HG03520 (cell line): ENCODE measurements at regions not wholly inside any gene's neighbourhood (a gene's known extent, or its start where the extent isn't known, plus 50 kb on each side); places are given as distances from the start of the nearest gene placed in this dataset.

Source experiments
- ATAC-seq: cut with Tn5 transposase; IDR thresholded peaks from one replicate; pipeline ENCODE4 v1.9.1; 2021; ENCODE audit warnings: mild to moderate bottlenecking, moderate library complexity; ENCODE audit not compliant: unreplicated experiment

DNA sequence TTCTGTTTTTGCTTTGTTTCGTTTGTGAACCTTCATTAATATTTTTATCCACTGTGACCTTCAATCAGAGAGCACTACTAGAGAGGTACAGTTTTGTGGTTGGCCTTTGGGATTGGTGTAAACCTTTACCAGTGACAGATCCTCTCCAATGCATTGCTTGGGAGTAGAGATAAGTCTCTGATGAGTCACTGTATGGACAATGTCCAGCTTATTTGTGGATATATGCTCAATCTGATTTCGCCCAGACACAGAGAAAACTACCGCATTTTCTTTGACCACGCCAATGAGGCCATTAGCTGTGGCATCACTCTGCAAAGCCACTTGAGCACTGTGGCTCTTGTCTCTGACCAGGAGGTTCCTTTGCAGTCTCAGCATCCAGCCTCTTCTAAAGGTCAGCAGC lies 964.7 kb downstream of the TUSC7 start:
- no peak for ATAC-seq

DNA sequence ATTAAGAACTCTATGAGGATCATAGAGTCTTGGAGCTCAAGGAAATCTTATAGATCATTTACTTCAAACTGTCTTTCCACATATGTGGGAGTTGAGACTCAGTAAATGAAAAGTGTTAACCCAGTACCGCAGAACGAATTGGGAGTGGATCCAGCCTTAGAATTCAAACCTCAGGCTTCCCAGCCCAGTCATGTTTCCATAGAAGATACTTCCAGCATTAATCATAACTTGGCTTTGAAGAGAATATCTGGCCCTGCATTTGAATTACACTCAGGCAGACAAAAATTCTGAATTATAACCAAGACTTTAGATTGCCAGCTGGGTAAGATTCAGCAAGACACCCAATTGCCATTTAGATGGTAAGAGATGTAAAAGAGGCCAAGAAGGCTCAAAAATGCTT lies 972.0 kb downstream of the TUSC7 start:
- ATAC-seq, result no peak

GRCh38 chr3:117687096-117687495 lies 977.5 kb downstream of the TUSC7 start:
- no peak for ATAC-seq

DNA sequence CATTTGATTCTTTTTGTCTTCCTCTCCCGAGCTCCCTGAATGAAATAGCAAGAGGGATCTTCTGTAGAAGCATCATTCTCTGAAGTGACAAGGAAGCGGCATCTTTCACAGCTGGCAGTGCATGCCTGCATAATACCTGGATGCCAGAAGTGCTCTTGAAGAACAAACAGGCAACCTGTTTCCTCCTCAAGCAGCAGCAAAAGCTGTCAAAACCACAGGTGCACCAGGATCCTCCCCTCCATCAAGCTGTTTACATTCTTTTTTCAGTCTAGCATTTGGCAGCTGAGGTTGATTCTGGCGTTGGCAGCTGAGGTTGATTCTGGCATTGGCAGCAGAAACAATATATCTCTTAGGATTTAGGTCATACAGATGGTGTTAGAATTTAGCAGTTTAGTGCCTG lies 979.0 kb downstream of the TUSC7 start:
- ATAC-seq, result no peak

DNA sequence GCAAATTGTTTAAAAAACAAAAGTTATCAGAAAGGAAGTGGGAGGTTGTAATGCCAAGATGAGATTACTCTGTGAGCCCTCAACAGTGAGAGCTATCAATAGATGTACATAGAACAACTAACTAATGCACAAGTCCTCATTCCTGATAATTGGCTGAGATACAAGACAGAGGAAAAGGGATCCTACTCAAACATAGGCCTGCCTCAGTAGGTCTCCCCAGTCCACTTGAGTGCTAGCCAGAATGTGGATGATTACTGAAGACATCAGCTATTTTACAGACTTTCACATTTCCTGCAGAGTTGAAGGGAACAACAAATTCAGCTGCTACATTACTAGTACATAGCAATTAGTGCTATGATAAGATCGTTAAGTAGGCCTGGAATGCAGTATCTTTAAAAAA lies 981.9 kb downstream of the TUSC7 start:
- no peak for ATAC-seq

DNA sequence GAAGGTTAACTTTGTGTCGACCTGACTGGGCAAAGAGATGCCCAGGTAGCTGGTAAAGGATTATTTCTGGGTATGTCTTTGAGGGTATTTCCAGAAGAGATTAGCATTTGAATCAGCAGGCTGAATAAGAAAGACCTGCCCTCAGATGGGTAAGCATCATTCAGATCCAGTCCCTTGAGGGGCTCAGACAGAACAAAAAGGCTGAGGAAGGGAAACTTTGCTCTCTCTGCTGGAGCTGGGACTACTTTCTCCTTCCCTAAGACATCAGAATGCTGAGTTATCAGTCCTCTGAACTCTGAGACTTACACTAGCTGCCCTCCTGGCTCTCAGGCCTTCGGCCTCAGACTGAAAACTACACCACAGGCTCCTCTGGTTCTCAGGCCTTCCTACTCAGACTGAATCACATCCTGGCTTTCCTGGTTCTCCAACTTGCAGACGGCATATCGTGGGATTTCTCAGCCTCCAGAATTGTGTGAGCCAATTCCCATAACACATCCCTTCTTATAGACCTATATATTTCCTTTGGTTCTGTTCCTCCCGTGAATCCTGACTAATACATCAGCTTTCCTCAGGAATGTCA lies 982.9 kb downstream of the TUSC7 start:
- ATAC-seq, result no peak

- ATAC-seq, result no peak
Measured at GRCh38 chr3:117695321-117695720, 985.7 kb downstream of the TUSC7 start.

GRCh38 chr3:117695871-117696645 lies 986.5 kb downstream of the TUSC7 start:
- no peak for ATAC-seq

- ATAC-seq, result no peak
Measured at GRCh38 chr3:117696851-117697407, 987.4 kb downstream of the TUSC7 start.

DNA sequence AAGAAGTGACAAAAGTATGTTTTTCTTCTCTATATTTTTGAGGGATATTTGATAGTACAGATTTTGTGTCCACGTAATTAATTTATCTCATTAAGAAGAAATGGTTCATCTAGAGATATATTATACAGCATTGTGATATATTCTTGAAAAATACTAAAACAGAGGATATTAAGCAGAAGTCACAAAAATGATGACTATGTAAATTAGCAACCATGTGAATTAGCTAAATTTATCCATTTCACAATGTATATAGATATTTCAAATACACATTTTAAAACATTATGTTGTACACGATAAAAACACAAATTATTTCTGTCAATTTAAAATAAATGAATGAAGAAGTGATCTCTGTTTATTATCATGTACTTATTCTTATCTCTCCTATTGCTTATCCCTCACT lies 989.5 kb downstream of the TUSC7 start:
- ATAC-seq, result no peak

DNA sequence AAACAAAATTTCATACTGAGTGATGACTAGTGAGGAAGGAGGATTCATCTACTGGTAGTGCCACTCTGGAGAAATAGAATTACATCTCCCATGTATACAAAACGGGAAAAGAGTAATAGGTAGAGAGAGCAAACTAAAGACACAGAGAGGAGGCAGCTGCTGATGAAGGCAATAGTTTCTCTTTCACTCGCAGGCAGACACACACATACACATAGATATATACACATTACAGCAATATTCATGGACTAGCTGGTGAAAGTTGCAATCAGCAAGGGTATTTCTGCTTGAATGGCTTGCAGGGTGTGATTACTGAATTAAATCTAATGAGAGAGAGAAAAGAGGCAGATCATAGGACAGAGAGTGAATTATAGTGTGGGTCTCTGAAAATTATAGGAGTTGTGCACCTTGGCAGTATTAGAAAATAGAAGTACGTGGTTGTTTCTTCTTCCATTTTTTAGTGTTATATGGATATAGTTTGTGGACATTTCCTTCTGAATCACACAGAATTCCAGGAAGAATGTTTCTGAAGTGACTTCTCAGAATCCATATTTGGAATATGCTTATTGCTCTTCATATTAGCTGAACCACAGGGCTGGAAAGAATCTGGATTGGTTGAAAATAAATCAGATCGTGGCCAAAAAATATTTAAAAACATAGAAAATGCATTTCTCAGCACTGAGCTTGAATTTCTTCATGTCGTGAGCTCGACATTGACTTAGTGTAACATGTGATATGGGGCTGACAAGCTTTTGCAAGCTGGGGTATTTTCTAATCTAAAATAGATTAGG lies 991.2 kb downstream of the TUSC7 start:
- no peak for ATAC-seq

DNA sequence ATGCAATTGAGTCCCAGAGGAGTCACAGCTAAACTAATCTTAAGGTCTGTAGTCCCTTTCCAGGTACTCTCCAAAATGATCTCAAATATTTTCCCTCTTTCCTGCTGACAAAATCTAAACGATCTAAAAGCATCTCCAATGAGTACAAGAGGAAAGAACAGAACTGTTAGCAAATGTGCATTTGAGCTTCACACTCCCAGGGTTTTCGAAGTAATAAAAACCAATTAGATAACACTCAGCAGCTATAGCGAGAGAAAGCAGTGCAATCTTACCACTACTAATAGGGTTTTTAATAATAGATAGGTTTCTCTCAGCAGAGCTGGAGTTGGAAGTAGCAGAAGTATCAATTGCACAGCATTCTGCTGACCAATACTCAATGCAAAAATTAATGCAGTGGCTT lies 995.4 kb downstream of the TUSC7 start:
- ATAC-seq, result no peak

DNA sequence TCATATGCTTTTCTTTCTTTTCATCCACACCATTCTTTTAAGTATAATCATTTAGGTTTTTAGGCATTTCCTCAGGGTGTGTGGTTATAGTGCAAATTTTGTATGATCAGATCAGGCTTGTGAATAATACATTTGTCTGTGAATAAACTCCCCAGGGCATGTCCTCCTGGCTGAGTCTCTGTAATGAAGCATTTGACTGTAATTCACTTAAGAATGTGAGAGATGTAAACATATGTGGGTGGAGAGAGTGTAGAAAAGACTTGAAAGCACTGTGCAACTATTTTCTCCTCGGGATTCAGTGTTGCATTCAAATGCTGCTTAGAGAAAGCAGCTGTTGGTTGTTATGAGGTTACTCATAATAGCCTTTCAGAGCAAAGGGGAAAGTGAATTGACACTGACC lies 996.5 kb downstream of the TUSC7 start:
- ATAC-seq, result no peak

- ATAC-seq, result no peak
Measured at GRCh38 chr3:117706756-117707155, 997.2 kb downstream of the TUSC7 start.

DNA sequence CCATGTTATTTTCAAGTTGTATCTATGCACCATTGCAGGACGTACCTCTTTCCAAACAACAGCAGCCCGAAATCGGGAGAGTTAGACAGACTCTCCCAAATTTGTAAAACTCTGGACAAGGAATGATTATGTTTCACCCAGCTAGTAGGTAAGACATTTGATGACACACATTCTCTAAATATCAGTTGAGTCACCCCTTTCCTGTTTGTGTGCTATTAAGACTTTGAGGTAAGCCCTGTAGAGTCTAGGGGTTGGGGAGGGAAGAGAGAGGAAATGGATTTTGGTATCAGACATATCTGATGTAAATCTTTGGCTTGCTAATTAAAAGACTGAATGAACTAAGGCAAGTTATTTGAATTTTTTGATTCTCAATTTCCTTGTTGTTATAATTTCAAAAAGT lies 999.0 kb downstream of the TUSC7 start:
- no peak for ATAC-seq

DNA sequence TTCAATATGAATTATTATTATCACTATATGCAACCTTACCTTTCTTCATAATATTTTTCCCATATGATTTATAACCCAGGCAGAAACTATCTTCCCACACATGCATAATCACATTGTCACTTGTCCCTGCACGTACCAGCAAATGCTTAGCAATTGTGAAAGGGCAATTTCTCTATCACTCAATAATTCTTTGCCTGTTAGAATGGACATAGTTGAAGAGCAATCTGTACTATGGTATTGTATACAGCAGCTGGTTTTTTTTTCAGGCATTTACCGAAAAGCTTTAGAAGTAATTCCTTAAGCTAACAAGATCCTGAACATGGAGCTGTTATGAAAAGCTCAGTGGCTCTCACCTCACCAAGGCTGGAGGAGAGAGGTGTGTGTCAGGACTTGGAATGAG lies 999.5 kb downstream of the TUSC7 start:
- no peak for ATAC-seq

DNA sequence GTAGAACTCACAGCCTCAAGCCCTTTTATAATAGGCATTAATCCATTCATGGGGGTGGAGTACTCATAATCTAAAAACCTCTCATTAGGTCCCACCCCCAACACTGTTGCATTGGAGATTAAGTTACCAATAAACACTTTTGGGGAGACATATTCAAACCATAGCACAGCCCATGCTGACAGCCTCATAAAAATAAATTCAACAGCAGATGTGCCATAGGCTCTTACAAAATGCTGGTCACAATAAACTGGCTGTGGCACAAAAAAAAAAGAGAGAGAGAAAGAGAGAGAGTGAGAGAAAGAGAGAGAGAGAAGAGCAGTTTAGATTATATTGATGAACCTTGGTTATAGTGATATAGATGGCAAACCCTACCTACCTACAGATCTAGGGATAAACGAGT lies 1000.9 kb downstream of the TUSC7 start:
- no peak for ATAC-seq

DNA sequence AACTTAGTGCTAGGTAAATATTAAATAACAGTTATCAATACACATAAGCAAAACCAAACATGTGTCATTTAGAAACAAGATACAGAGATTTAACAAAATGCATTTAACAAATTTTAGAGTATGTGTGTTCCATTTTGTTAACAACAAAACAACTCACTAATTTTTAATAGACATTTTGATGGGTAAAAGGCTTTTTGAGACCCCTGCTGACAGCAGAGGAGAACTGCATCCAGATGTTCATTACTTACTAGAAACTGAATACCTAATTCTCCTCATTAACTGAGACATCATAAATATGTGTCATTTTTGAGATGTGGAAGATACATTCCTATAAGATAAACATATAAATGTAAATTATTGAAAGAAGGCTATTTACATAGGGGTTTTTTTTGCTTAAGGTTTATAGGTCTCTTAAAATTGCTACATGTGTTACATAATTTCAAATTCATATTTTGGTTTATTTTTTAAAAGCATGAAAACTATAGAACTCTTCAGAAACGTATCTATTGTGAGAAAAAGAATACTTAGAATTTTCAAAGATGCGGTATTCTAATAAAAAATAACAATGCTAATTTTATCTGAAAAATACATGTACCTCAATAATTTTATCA lies 1009.8 kb downstream of the TUSC7 start:
- ATAC-seq, result no peak

DNA sequence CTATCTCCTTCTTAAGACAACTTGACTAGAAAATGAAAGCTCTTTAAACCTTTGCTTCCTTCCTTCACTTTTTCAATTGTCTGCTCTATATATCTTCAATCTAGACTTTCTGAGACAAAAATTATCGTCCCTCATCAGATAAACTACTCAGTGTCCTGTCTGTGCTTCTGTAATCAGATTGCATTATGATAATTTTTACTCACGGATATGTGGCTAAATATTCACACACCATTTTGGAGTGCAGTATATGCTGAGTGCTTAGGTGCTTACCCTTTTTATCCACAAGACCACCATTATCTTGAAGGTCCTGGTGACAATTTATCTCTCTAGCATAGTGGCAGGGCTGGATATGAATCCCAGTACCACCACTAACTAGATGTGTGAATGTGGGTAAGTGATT lies 1012.3 kb downstream of the TUSC7 start:
- ATAC-seq, result no peak

DNA sequence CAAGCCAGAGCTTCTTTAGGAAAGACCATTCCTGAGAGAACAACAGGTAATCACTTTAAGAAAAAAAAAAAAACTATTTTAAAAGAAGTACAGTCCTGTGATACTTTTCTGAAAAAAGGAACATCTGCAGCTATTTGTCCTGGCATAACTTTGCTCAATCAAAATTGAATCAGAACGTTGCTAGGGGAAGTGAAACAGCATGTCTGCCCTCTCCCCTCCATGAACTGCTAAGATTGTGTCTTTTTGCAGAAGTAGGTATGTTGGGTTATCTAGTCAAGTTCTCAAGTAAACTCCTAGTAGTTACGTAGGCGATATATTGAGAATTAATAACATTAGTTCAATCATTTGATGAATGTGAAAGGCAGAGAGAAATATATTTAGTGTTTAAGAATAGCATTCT lies 1013.3 kb downstream of the TUSC7 start:
- ATAC-seq, result peak; percentile 89

GRCh38 chr3:117723825-117724224 lies 1014.2 kb downstream of the TUSC7 start:
- ATAC-seq, result no peak
